22Rv1 (cell line): ENCODE measurements at regions not wholly inside any gene's neighbourhood (a gene's known extent, or its start where the extent isn't known, plus 50 kb on each side); places are given as distances from the start of the nearest gene placed in this dataset.
"Not testable (repeated sequence)": the region's sequence is repeated elsewhere in the genome, so short reads cannot be mapped to it uniquely, and the experiment has no call there.

ENCODE experiments used
- H3K27ac ChIP-seq: fragments of 450-650 bp; 2 replicates; pipeline ENCODE4 v1.5.1; 2017
- ZFX ChIP-seq: fragments of 450-650 bp; IDR thresholded peaks from 2 replicates; pipeline ENCODE4 v1.6.1; 2017; ENCODE audit warnings: antibody characterized with exemption, borderline replicate concordance
- TF ChIP-seq, protein P1 (sequence below): fragments of 450-650 bp; IDR thresholded peaks from 2 replicates; pipeline ENCODE4 v1.5.1; 2017; ENCODE audit warnings: mild to moderate bottlenecking

DNA sequence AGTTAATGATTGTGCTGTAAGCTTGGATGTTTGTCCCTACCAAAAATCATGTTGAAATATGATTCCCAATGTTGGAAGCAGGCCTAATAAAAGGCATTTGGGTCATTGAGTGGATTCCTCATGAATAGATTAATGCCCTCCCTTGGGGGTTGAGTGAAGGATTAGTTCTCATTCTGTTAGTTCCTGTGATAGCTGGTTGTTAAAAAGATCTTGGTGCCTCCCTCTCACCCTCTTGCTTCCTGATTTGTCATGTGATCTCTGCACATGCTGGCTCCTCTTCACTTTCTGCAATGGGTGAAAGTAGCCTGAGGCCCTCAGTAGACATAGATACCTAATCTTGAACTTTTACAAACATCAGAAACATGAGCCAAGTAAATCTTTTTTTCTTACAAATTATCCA lies 115.6 kb upstream of the HCRTR2 start:
- H3K27ac ChIP-seq = no peak overlapping the region
- TF ChIP-seq ZFX = no peak
- TF ChIP-seq, protein P1, sequence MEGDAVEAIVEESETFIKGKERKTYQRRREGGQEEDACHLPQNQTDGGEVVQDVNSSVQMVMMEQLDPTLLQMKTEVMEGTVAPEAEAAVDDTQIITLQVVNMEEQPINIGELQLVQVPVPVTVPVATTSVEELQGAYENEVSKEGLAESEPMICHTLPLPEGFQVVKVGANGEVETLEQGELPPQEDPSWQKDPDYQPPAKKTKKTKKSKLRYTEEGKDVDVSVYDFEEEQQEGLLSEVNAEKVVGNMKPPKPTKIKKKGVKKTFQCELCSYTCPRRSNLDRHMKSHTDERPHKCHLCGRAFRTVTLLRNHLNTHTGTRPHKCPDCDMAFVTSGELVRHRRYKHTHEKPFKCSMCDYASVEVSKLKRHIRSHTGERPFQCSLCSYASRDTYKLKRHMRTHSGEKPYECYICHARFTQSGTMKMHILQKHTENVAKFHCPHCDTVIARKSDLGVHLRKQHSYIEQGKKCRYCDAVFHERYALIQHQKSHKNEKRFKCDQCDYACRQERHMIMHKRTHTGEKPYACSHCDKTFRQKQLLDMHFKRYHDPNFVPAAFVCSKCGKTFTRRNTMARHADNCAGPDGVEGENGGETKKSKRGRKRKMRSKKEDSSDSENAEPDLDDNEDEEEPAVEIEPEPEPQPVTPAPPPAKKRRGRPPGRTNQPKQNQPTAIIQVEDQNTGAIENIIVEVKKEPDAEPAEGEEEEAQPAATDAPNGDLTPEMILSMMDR = no peak

DNA sequence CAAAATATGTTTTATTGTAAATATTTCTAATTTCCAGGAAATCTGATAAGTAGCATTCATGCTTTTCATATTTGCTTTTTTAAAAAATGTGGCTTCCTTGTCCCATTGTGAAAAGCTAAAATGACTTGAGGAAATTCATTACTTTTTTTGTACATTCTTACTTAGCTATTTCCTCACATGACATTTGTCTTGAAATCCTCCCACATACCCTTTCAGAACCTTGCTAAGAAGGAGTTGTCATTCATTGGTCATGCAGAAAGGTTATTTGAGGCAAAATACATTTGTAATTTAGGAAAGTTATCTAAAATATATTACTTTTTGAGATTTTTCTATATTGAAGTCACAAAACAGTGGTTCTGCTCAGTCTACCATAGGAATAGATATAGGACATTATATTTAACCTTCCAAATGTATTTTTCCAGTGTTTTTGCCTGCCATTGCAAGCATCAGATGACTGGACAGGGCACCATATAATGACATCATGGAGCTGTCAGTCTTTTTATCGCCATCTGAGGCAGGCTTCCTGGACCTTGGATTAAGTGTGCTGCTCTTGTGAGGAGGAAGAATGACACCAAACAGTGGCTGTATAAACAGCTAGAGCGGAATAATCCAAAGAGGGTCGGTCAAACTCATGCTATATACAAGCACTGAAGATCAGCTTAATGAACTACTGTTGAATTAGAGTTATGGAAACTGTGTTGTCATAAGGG lies 109.4 kb upstream of the HCRTR2 start:
- H3K27ac ChIP-seq = no peak overlapping the region
- no peak for TF ChIP-seq ZFX
- TF ChIP-seq, protein P1 = no peak

DNA sequence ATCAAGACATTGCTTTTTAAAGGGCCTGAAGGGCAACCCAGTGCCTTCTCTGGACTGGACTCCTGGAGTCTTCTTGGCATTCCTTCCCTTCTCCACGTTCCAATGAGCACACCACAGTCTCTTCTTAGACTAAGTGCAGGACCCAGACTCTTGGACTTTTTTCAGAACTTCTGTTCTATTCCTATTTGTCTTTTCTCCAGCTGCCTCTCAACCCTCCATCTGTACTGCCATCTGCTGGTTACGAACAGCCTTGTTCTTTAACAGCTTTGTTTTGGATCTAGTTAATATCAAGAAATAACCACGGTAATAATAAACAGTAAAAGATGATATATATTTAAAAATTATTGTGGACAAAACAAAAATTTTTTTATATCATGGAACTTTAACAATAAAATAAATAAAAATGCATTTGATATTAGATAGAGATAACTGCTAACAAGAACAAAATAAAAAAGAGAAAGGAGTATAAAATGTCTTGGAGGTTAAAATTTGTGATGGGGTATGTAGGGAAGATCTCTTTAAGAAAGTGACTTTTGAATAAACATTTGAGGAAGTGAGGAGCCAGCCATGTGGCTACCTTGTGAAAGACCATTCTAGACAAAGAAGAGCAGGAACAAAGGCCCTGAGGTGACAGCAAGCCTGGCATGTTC lies 105.1 kb upstream of the HCRTR2 start:
- TF ChIP-seq, protein P1 = peak; percentile 83
- TF ChIP-seq ZFX = no peak
- no peak overlapping the region for H3K27ac ChIP-seq

DNA sequence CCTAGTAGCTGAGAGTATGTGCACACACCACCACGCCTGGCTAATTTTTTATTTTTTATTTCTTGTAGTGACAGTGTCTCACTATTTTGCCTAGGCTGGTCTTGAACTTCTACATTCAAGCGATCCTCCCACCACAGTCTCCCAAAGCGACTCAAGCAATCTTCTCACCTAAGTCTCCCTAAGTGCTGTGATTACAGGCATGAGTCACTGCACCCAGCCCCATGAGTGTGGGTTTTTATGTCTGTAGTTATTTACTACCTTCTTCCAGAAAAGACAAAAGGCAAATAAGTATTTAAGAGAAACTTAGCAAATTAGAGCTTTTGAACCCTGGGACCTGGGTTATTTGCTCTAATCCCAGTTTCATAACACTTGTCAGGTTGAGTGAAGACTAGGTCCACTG lies 92.3 kb upstream of the HCRTR2 start:
- TF ChIP-seq ZFX = no peak
- TF ChIP-seq, protein P1 = no peak
- H3K27ac ChIP-seq = no peak overlapping the region

DNA sequence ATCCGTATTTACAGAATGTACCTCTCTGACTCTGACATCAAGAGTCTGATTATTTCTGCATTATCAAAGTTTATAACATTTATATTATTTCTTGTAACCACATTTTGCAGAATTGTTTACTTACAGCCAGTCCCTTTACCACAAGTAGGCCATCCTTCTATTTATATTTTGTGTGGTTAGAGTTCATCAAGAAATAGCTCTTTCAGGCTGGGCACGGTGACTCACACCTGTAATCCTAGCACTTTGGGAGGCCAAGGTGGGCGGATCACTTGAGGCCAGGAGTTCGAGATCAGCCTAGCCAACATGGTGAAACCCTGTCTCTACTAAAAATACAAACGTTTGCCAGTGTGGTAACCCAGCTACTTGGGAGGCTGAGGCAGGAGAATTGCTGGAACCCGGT lies 86.3 kb upstream of the HCRTR2 start:
- H3K27ac ChIP-seq = not testable (repeated sequence)

DNA sequence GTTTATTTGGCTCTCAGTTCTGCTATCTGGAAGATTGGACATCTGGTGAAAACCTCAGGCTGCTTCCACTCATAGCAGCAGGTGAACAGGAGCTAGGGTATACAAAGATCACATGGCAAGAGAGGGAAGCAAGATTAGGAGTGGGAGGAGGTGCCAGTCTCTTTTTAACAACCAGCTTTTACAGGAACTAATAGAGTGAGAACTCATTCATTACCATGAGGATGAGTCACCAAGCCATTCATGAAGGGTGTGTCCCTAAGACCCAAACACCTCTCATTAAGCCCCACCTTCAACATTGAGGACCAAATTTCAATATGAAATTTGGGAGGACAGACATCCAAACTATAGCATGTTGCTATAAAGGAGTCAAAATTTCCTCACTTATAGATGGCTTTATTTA lies 85.4 kb upstream of the HCRTR2 start:
- H3K27ac ChIP-seq = no peak overlapping the region
- TF ChIP-seq ZFX = no peak
- TF ChIP-seq, protein P1 = no peak

DNA sequence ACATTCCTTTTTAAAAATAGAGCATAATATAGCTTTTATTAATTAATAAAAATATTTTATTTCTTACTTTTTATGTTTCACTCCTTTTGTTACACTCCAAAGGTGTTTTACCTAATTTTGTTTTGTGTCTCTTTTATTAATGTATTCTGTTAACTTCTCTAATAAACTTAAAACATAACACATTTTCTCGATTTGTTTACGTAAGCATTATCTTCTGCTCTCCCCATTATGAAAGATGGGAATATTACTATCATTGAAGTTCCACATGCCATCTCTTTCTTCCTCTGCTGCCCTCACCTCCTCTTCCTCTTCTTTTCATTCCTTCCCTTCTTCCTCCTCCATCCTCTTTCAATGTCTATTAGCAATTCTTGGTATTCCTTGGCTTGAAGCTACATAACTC lies 85.0 kb upstream of the HCRTR2 start:
- H3K27ac ChIP-seq = no peak overlapping the region
- no peak for TF ChIP-seq ZFX
- TF ChIP-seq, protein P1 = no peak

DNA sequence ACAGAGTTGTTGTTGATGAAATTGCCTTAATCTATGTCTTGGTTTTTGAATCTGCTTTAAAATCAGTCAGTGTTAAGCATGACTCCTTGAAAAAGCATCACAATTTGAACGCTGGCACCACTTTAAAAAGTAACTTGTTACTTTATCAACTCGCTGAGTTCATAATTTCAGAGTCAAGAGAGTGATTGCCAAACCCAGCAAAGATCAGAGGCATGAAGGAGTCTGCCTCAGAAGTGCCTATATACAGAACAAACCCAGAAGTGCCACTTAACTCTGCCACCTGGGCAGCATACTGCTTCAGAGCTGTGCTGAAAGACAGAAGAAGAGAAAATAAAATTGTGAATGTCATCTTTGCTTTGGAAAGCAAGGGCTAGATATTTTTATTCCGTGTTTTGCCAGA lies 73.6 kb upstream of the HCRTR2 start:
- TF ChIP-seq, protein P1 = no peak
- TF ChIP-seq ZFX = no peak

More for the DNA sequence above, 73.6 kb upstream of the HCRTR2 start:
- no peak overlapping the region for H3K27ac ChIP-seq
